CD14-positive monocyte (primary cell): ENCODE measurements at regions not wholly inside any gene's neighbourhood (a gene's known extent, or its start where the extent isn't known, plus 50 kb on each side); places are given as distances from the start of the nearest gene placed in this dataset.

Source experiments
- DNase-seq, 3 donors: peaks; one replicate each; pipeline ENCODE4 v3.0.0-alpha.2; 2011 to 2022
- H2AFZ ChIP-seq: 2 replicates; pipeline ENCODE4 v1.6.0; 2012; ENCODE audit warnings: mild to moderate bottlenecking, low read depth, low read length, inconsistent platforms; ENCODE audit not compliant: insufficient read depth, poor library complexity, severe bottlenecking
- H3K27ac ChIP-seq, 2 donors: 1 replicate in 1 of 2; 2 replicates in 1 of 2; pipeline ENCODE4 v1.5.1; 2012 to 2013; ENCODE audit warnings: low read length in 2 of 2, control low read depth in 1 of 2, inconsistent platforms in 1 of 2, low read depth in 1 of 2, mild to moderate bottlenecking in 1 of 2
- H3K27me3 ChIP-seq, 2 donors: one replicate each; pipeline versions ENCODE4 v1.6.0 to v1.6.1; 2011 to 2013; ENCODE audit warnings: low read length in 2 of 2; ENCODE audit not compliant: control insufficient read depth in 2 of 2, insufficient read depth in 2 of 2
- H3K36me3 ChIP-seq, 2 donors: replicated peaks in 1 of 2; 1 replicate in 1 of 2; 2 replicates in 1 of 2; pipeline versions ENCODE4 v1.5.1 to v1.6.1; 2012 to 2013; ENCODE audit warnings: low read length in 2 of 2, control low read depth in 1 of 2, inconsistent platforms in 1 of 2, mild to moderate bottlenecking in 1 of 2; ENCODE audit not compliant: insufficient read depth in 2 of 2, control insufficient read depth in 1 of 2
- H3K4me1 ChIP-seq, 2 donors: 1 replicate in 1 of 2; 2 replicates in 1 of 2; pipeline versions ENCODE4 v1.5.1 to v1.6.1; 2012 to 2013; ENCODE audit warnings: low read length in 2 of 2, control low read depth in 1 of 2, inconsistent platforms in 1 of 2, mild to moderate bottlenecking in 1 of 2, moderate library complexity in 1 of 2; ENCODE audit not compliant: insufficient read depth in 2 of 2, control insufficient read depth in 1 of 2
- H3K4me2 ChIP-seq: replicated peaks from 2 replicates; pipeline ENCODE3; 2012; ENCODE audit warnings: low read length, moderate library complexity, mild to moderate bottlenecking; ENCODE audit not compliant: poor library complexity, severe bottlenecking; ENCODE audit errors: extremely low read depth
- H3K4me3 ChIP-seq, 3 experiments: fragments of 200-600 bp in 1 of 3; sonication (generic) in 1 of 3; replicated peaks in 1 of 3; 1 replicate in 2 of 3; 2 replicates in 1 of 3; pipeline ENCODE4 v1.5.1; 2011 to 2013; ENCODE audit warnings: low read length in 3 of 3, mild to moderate bottlenecking in 3 of 3, control low read depth in 2 of 3, low read depth in 2 of 3, inconsistent platforms in 1 of 3, moderate library complexity in 1 of 3
- H3K79me2 ChIP-seq: 2 replicates; pipeline ENCODE4 v1.6.0; 2012; ENCODE audit warnings: mild to moderate bottlenecking, control low read depth, inconsistent platforms, low read length, moderate library complexity; ENCODE audit not compliant: insufficient read depth
- H3K9ac ChIP-seq: 2 replicates; pipeline ENCODE4 v1.6.0; 2017; ENCODE audit warnings: low read length, mild to moderate bottlenecking; ENCODE audit not compliant: insufficient read depth, poor library complexity, severe bottlenecking
- H3K9me3 ChIP-seq, 2 donors: replicated peaks in 1 of 2; 1 replicate in 1 of 2; 2 replicates in 1 of 2; pipeline versions ENCODE4 v1.5.1 to v1.6.1; 2012 to 2013; ENCODE audit warnings: low read length in 2 of 2, control low read depth in 1 of 2; ENCODE audit not compliant: control insufficient read depth in 1 of 2, insufficient read depth in 1 of 2
- H4K20me1 ChIP-seq: 2 replicates; pipeline ENCODE4 v1.6.0; 2012; ENCODE audit warnings: mild to moderate bottlenecking, low read length, control low read depth, moderate library complexity; ENCODE audit not compliant: insufficient read depth
- H3K27ac Mint-ChIP-seq, 7 donors: one replicate each; pipeline ENCODE4 v1.8.0; 2020; ENCODE audit warnings: mild to moderate bottlenecking in 7 of 7, mixed read lengths in 7 of 7, moderate library complexity in 6 of 7, inconsistent platforms in 2 of 7
- H3K27me3 Mint-ChIP-seq, 3 donors: one replicate each; pipeline ENCODE4 v1.8.0; 2021 to 2022; ENCODE audit warnings: low read depth in 3 of 3, mild to moderate bottlenecking in 3 of 3, mixed read lengths in 3 of 3, moderate library complexity in 3 of 3, inconsistent platforms in 1 of 3
- H3K36me3 Mint-ChIP-seq, 2 donors: one replicate each; pipeline ENCODE4 v1.8.0; 2020; ENCODE audit warnings: mixed read lengths in 2 of 2, inconsistent platforms in 1 of 2, mild to moderate bottlenecking in 1 of 2
- H3K4me1 Mint-ChIP-seq: one replicate; pipeline ENCODE4 v1.8.0; 2020; ENCODE audit warnings: mild to moderate bottlenecking, mixed read lengths
- H3K4me3 Mint-ChIP-seq, 2 donors: one replicate each; pipeline ENCODE4 v1.8.0; 2020; ENCODE audit warnings: mild to moderate bottlenecking in 2 of 2, mixed read lengths in 2 of 2, moderate library complexity in 1 of 2
- H3K9me3 Mint-ChIP-seq, 7 donors: one replicate each; pipeline ENCODE4 v1.8.0; 2020 to 2022; ENCODE audit warnings: mixed read lengths in 7 of 7, mild to moderate bottlenecking in 6 of 7, moderate library complexity in 6 of 7, inconsistent platforms in 2 of 7
- WGBS: methylation state at CpG from one replicate; pipeline ENCODE4 v1.1.5; 2013; ENCODE audit warnings: missing lambda C conversion rate; ENCODE audit not compliant: insufficient coverage; 5-methylcytosine and 5-hydroxymethylcytosine counted together
- intact Hi-C, 2 donors: fragments of 100-400 bp; cut with micrococcal nuclease; formaldehyde crosslinking; loops; one replicate each; pipeline versions ENCODE4 v1.15.0 to v1.15.1; 2023
- TF ChIP-seq, protein P1 (sequence below): fragments of 200-600 bp; IDR thresholded peaks from one replicate; pipeline ENCODE4 v1.8.0; 2022; ENCODE audit warnings: antibody characterized with exemption, mild to moderate bottlenecking

DNA sequence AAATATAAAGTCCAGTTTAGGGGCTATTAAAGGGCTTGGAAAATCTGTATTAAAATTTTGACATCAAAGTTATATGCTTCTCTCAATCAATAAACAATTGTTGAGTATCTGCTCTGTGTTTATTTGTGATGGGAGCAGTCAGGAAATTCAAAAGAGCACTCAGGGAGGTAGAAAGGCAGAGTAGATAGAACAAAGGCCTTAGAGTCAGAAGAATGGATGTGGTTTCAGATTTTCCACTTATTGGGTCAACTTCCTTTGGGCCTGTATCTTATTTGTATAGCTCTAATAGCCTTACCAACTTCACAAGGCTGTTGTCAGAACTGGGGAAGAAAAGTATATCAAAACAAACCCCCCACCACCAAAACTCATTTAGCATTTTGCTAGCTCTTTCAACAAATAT, 302.6 kb downstream of the SPRY2 start:
- intact Hi-C loops: no loop called here

DNA sequence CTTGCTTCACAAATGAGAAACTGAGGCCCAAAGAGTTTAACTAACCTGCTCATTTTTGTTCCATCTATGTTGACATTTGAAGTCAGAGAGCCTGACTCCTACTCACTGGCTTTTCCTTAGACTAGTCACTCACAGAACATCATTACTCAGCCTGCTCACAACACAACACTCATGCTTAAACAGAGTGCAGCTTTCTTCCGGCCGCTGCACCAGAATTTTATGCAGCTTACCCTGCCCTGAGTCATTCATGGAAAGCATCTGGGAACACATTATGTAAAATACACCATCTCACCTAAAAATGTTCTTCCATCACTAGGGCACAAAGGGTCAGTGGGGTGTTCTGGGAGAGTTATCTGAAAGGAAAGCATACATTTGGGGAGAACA, 303.4 kb downstream of the SPRY2 start:
- H3K9me3 ChIP-seq: no peaks in the 10 kb centered on the region
- no peak overlapping the region for H3K4me2 ChIP-seq
- no peak overlapping the region for H2AFZ ChIP-seq
- DNase-seq: peak; percentile 35 to 79 (median 47)
- Mint-ChIP-seq H3K4me1 (peaks cover 67% of the 10 kb centered on the region), H3K27ac (peak overlapping the region in 6 of 7 donors; percentile 82 to 99 (median 95)), H3K9me3 (peaks cover 0 to 3% (median 0%) of the 10 kb centered on the region in 7 donors), H3K4me3 (peak overlapping the region in 1 of 2 donors; percentile 46), H3K36me3 (peaks cover 0 to 2% of the 10 kb centered on the region in 2 donors), H3K27me3 (no peaks in the 10 kb centered on the region)
- peak overlapping the region in 1 of 3 experiments; percentile 12 for H3K4me3 ChIP-seq
- H4K20me1 ChIP-seq: no peaks in the 10 kb centered on the region
- no peaks in the 10 kb centered on the region for H3K36me3 ChIP-seq
- no CpG with 5 or more reads among the region's 2 CpGs for WGBS
- no peak overlapping the region for H3K9ac ChIP-seq
- TF ChIP-seq, protein P1, sequence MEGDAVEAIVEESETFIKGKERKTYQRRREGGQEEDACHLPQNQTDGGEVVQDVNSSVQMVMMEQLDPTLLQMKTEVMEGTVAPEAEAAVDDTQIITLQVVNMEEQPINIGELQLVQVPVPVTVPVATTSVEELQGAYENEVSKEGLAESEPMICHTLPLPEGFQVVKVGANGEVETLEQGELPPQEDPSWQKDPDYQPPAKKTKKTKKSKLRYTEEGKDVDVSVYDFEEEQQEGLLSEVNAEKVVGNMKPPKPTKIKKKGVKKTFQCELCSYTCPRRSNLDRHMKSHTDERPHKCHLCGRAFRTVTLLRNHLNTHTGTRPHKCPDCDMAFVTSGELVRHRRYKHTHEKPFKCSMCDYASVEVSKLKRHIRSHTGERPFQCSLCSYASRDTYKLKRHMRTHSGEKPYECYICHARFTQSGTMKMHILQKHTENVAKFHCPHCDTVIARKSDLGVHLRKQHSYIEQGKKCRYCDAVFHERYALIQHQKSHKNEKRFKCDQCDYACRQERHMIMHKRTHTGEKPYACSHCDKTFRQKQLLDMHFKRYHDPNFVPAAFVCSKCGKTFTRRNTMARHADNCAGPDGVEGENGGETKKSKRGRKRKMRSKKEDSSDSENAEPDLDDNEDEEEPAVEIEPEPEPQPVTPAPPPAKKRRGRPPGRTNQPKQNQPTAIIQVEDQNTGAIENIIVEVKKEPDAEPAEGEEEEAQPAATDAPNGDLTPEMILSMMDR: no peak
- no peaks in the 10 kb centered on the region for H3K79me2 ChIP-seq
- no peaks in the 10 kb centered on the region for H3K27me3 ChIP-seq
- peak overlapping the region in 1 of 2 donors; percentile 68 for H3K27ac ChIP-seq
- intact Hi-C loops: no loop called here
- H3K4me1 ChIP-seq: peaks cover 57 to 59% of the 10 kb centered on the region in 2 donors

More for the DNA sequence above, 302.6 kb downstream of the SPRY2 start:
- H3K79me2 ChIP-seq: no peaks in the 10 kb centered on the region
- Mint-ChIP-seq H3K27me3 (no peaks in the 10 kb centered on the region), H3K27ac (peak overlapping the region in 3 of 7 donors; percentile 20 to 97 (median 43)), H3K4me3 (no peak overlapping the region), H3K9me3 (peaks cover 0 to 2% (median 0%) of the 10 kb centered on the region in 7 donors), H3K4me1 (peaks cover 72% of the 10 kb centered on the region), H3K36me3 (peaks cover 0 to 2% of the 10 kb centered on the region in 2 donors)
- no peaks in the 10 kb centered on the region for H4K20me1 ChIP-seq
- H3K9me3 ChIP-seq: no peaks in the 10 kb centered on the region
- no peaks in the 10 kb centered on the region for H3K36me3 ChIP-seq
- no peak overlapping the region for H3K27ac ChIP-seq
- H3K9ac ChIP-seq: no peak overlapping the region
- no peak for DNase-seq
- TF ChIP-seq, protein P1: no peak
- no peak overlapping the region for H2AFZ ChIP-seq
- no peak overlapping the region for H3K4me2 ChIP-seq
- H3K4me1 ChIP-seq: peaks cover 57 to 59% of the 10 kb centered on the region in 2 donors
- no peak overlapping the region for H3K4me3 ChIP-seq
- H3K27me3 ChIP-seq: no peaks in the 10 kb centered on the region
